GM10266 (cell line): ENCODE measurements at regions not wholly inside any gene's neighbourhood (a gene's known extent, or its start where the extent isn't known, plus 50 kb on each side); places are given as distances from the start of the nearest gene placed in this dataset.

ENCODE experiments used
- DNase-seq: peaks from one replicate; pipeline ENCODE4 v3.0.0; 2012; ENCODE audit errors: extremely low spot score
- TF ChIP-seq, protein P1 (sequence below): IDR thresholded peaks from 2 replicates; pipeline ENCODE4 v1.5.1; 2012; ENCODE audit warnings: mild to moderate bottlenecking, low read depth; ENCODE audit not compliant: control insufficient read depth, insufficient read depth; ENCODE audit errors: missing control alignments

DNA sequence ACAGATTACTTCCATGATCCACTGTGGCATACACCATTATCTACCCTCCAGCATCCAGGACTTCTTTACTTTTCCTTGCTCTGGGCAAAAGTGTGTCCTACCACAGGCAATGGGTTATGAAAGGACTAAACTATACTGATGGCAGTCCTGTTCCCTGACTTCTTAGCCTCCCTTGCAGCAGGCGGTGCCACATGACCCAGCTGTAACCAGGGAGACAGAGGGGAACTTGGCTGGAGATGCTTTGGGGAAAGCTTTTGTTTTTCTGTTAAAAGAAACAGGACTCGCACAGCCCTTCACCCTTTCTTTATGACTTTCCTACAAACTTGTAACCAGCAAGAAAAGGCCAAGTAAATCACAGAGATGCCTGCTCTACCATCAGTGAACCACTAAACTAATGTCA lies 394.4 kb downstream of the PCNX1 start:
- TF ChIP-seq, protein P1, sequence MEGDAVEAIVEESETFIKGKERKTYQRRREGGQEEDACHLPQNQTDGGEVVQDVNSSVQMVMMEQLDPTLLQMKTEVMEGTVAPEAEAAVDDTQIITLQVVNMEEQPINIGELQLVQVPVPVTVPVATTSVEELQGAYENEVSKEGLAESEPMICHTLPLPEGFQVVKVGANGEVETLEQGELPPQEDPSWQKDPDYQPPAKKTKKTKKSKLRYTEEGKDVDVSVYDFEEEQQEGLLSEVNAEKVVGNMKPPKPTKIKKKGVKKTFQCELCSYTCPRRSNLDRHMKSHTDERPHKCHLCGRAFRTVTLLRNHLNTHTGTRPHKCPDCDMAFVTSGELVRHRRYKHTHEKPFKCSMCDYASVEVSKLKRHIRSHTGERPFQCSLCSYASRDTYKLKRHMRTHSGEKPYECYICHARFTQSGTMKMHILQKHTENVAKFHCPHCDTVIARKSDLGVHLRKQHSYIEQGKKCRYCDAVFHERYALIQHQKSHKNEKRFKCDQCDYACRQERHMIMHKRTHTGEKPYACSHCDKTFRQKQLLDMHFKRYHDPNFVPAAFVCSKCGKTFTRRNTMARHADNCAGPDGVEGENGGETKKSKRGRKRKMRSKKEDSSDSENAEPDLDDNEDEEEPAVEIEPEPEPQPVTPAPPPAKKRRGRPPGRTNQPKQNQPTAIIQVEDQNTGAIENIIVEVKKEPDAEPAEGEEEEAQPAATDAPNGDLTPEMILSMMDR, result no peak
- DNase-seq, result no peak

DNA sequence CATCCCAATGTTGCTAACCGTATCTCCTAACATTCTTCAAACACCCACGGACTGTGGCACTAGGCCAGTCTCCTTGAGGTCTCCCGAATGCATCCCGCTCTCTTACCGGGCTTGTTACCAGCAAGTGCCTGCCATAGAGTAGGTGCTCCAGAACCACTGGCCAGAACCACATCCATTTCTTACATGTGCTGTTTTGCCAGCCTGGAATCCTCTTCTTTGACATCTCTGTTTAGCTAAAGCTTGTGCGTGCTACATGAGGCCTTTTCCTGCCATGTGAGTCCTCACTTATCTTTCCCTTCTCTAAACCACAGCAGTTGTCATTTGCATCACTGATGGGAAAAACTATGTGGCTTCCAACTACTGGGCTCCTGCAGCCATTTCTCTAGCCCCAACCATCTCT lies 397.4 kb downstream of the PCNX1 start:
- DNase-seq, result no peak
- TF ChIP-seq, protein P1, result no peak

DNA sequence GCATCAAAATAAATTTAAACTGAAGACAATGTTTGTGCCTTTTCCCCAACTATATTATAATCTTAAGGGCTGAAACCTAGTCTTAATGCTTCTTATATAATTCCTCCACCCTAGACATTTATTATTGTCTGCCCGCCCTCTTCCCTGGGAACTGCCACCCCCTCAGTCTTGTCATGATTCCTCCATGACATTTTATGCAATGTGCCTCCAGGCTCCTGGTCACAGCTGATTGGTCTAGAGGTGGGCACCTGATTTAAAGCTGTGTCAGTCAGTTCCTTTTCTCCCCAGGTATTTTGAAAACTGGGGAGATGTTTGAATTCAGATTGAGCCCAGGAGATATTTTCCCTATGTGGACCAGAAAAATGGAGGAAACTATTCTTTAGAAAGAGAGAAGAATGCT lies 401.4 kb downstream of the PCNX1 start:
- TF ChIP-seq, protein P1, result no peak
- no peak for DNase-seq

DNA sequence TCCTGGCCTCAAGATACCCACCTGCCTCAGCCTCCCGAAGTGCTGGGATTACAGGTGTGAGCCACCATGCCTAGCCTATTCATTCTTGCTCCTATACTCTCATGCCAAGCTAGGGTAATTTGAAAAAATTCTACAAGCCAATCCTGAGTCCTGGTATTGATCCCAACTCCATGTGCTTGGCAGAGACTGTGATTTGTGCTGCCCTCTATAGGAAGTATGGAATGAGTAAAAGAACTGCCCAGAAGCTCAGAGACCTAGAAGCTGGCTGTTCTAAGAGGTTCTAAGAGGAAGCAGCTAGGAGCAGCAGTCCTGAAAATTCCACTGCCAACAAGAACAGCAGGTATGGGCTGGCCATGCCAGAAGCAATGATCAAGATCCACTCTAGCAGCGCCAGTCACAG lies 402.5 kb downstream of the PCNX1 start:
- DNase-seq, result no peak
- TF ChIP-seq, protein P1, result no peak

DNA sequence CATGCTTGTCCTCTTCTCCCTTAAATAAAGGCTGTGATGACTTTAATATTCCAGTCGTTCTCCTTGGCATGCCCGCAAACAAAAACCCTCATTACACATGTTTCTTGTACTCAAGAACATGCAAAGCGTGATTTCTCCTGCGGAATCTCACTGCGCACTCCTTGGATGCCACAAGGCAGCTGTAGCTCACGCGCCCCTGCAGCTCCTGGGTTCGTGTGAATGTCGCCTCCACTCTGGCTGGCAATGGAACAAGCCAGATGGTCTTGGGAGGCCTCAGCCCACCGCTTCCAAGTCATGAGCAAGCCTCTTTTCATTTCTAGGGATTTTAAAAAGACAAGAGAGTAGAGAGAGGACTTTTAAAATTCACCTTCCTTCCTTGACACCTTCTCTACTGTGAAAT lies 403.8 kb downstream of the PCNX1 start:
- TF ChIP-seq, protein P1, result no peak

DNA sequence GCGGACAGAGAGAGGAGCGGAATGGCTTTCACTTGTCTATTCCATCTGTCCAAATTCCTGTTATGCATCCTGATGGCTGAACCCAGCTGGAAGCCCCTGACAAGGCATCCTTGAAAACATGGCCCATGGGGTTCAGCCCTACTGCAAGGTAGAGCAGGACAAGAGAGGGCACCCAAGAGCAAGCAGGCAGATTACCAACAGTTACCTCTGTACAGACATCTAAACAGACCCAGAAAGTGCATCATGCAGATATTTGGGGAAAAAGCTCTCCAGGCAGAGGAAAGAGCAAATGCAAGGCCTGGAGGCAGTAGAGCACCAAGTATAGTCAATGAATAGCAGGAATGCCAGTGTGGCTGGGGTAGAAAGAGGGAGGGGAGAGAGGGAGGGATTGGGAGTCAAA lies 407.5 kb downstream of the PCNX1 start:
- TF ChIP-seq, protein P1, result no peak
- DNase-seq, result no peak

More for the DNA sequence above, 403.8 kb downstream of the PCNX1 start:
- no peak for DNase-seq

DNA sequence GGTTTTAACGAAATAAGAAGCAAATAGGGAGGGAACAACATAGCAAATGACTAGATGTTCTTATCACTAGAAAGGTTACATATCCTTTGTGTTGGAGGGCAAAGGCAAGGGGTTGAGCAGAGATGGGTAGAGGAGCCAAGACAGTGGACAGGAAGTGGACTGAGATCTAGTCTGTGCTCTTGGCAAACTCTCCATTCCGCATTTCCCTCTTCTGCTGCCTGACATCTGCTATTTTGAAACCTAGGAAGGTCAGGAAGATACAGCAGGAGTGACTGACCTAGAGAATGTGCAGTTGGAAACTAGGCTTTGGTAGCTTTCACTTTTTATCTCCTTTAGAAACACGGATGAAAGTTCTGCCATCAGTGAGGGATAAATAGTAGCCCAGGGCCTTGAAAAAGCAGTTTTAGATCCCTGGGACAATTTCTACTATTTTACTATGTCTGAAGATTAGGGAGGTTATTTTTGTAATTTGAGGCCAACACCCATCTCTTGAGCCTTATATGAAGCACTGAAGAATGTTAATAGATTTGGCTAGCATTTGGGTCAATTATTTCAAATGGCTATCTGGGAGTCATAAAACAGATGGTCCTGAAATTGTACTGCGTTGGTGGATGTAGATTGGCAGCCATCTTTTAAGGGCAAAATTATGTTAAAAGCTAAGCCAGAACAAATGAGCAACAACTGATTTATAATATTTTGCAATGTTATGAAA lies 410.3 kb downstream of the PCNX1 start:
- no peak for DNase-seq
- TF ChIP-seq, protein P1, result no peak
